Endothelial cell of umbilical vein (primary cell): ENCODE measurements at regions not wholly inside any gene's neighbourhood (a gene's known extent, or its start where the extent isn't known, plus 50 kb on each side); places are given as distances from the start of the nearest gene placed in this dataset.

Experiments
- EZH2 ChIP-seq: IDR thresholded peaks from 2 replicates; pipeline ENCODE4 v1.6.1; 2012; ENCODE audit warnings: borderline replicate concordance, low read depth, mild to moderate bottlenecking, moderate library complexity, low read length, inconsistent platforms; ENCODE audit not compliant: severe bottlenecking
- JUN ChIP-seq: IDR thresholded peaks from 2 replicates; pipeline ENCODE4 v1.6.1; 2011; ENCODE audit warnings: borderline replicate concordance, low read depth; ENCODE audit not compliant: insufficient read length, insufficient read depth
- MAX ChIP-seq: IDR thresholded peaks from 2 replicates; pipeline ENCODE4 v1.6.1; 2011; ENCODE audit not compliant: insufficient read depth, insufficient read length
- POLR2A ChIP-seq: IDR thresholded peaks from 2 replicates; pipeline ENCODE4 v1.6.1; 2012; ENCODE audit warnings: low read depth, mild to moderate bottlenecking, control low read depth, low read length
- TF ChIP-seq, protein P1 (sequence below), 2 donors: IDR thresholded peaks; 1 replicate in 1 of 2; 2 replicates in 1 of 2; pipeline ENCODE4 v1.5.1; 2011; ENCODE audit warnings: low read length in 2 of 2, mild to moderate bottlenecking in 2 of 2, moderate library complexity in 2 of 2, control low read depth in 1 of 2, inconsistent platforms in 1 of 2, low read depth in 1 of 2; ENCODE audit not compliant: insufficient read depth in 1 of 2; ENCODE audit errors: extremely low read depth in 1 of 2

GRCh38 chr18:67677489-67677888, 161.0 kb upstream of the DSEL start:
- TF ChIP-seq, protein P1, sequence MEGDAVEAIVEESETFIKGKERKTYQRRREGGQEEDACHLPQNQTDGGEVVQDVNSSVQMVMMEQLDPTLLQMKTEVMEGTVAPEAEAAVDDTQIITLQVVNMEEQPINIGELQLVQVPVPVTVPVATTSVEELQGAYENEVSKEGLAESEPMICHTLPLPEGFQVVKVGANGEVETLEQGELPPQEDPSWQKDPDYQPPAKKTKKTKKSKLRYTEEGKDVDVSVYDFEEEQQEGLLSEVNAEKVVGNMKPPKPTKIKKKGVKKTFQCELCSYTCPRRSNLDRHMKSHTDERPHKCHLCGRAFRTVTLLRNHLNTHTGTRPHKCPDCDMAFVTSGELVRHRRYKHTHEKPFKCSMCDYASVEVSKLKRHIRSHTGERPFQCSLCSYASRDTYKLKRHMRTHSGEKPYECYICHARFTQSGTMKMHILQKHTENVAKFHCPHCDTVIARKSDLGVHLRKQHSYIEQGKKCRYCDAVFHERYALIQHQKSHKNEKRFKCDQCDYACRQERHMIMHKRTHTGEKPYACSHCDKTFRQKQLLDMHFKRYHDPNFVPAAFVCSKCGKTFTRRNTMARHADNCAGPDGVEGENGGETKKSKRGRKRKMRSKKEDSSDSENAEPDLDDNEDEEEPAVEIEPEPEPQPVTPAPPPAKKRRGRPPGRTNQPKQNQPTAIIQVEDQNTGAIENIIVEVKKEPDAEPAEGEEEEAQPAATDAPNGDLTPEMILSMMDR (IDR thresholded peaks at IDR 0.05; ENCODE audit: extremely low read depth in 1 of 2, insufficient read depth in 1 of 2, low read depth in 1 of 2, low read length in 2 of 2): no peak
- no peak for TF ChIP-seq EZH2
- TF ChIP-seq POLR2A: no peak
- no peak for TF ChIP-seq MAX
- TF ChIP-seq JUN: no peak
